Islet precursor cell (in vitro differentiated cells): ENCODE measurements at regions not wholly inside any gene's neighbourhood (a gene's known extent, or its start where the extent isn't known, plus 50 kb on each side); places are given as distances from the start of the nearest gene placed in this dataset.
"Not testable (repeated sequence)": the region's sequence is repeated elsewhere in the genome, so short reads cannot be mapped to it uniquely, and the experiment has no call there.

Source experiments
- DNase-seq: peaks from one replicate; pipeline ENCODE4 v3.0.0-alpha.2; 2018

GRCh38 chr13:104645786-104646185 lies 1579.6 kb upstream of the SLC10A2 start:
- DNase-seq = no peak

GRCh38 chr13:104641309-104641708 lies 1575.1 kb upstream of the SLC10A2 start:
- no peak for DNase-seq

GRCh38 chr13:104635879-104636278 lies 1569.7 kb upstream of the SLC10A2 start:
- no peak for DNase-seq

- DNase-seq = no peak
Observed at GRCh38 chr13:104634016-104634415, 1567.8 kb upstream of the SLC10A2 start.

- no peak for DNase-seq
Observed at GRCh38 chr13:104632736-104633135, 1566.5 kb upstream of the SLC10A2 start.

GRCh38 chr13:104625201-104625600 lies 1559.0 kb upstream of the SLC10A2 start:
- no peak for DNase-seq

GRCh38 chr13:104616990-104617389 lies 1550.8 kb upstream of the SLC10A2 start:
- no peak for DNase-seq

- DNase-seq = no peak
Observed at GRCh38 chr13:104614361-104615145, 1548.3 kb upstream of the SLC10A2 start.

GRCh38 chr13:104608331-104608730 lies 1542.1 kb upstream of the SLC10A2 start:
- DNase-seq = no peak

- not testable (repeated sequence) for DNase-seq
Observed at GRCh38 chr13:104605435-104605834, 1539.2 kb upstream of the SLC10A2 start.

- DNase-seq = no peak
Observed at GRCh38 chr13:104597546-104598180, 1531.4 kb upstream of the SLC10A2 start.

- DNase-seq = no peak
Observed at GRCh38 chr13:104595511-104595910, 1529.3 kb upstream of the SLC10A2 start.

- DNase-seq = no peak
Observed at GRCh38 chr13:104594806-104595205, 1528.6 kb upstream of the SLC10A2 start.

GRCh38 chr13:104593693-104594092 lies 1527.5 kb upstream of the SLC10A2 start:
- no peak for DNase-seq

- DNase-seq = no peak
Observed at GRCh38 chr13:104593251-104593576, 1527.0 kb upstream of the SLC10A2 start.

- no peak for DNase-seq
Observed at GRCh38 chr13:104592545-104593250, 1526.5 kb upstream of the SLC10A2 start.

- DNase-seq = no peak
Observed at GRCh38 chr13:104592127-104592526, 1525.9 kb upstream of the SLC10A2 start.

- no peak for DNase-seq
Observed at GRCh38 chr13:104586051-104586746, 1520.0 kb upstream of the SLC10A2 start.

- no peak for DNase-seq
Observed at GRCh38 chr13:104584481-104584880, 1518.3 kb upstream of the SLC10A2 start.

- DNase-seq = no peak
Observed at GRCh38 chr13:104580931-104581330, 1514.7 kb upstream of the SLC10A2 start.

- DNase-seq = no peak
Observed at GRCh38 chr13:104577071-104577815, 1511.0 kb upstream of the SLC10A2 start.

GRCh38 chr13:104571893-104572229 lies 1505.6 kb upstream of the SLC10A2 start:
- DNase-seq = no peak
